Fibroblast of lung (primary cell): ENCODE measurements at regions not wholly inside any gene's neighbourhood (a gene's known extent, or its start where the extent isn't known, plus 50 kb on each side); places are given as distances from the start of the nearest gene placed in this dataset.

Source experiments
- DNase-seq, 2 donors: peaks; one replicate each; pipeline versions ENCODE4 v3.0.0 to v3.0.0-alpha.2; 2010; ENCODE audit warnings: low read depth in 2 of 2
- H2AFZ ChIP-seq: 2 replicates; pipeline ENCODE4 v1.5.1; 2012; ENCODE audit warnings: low read length, control low read depth, inconsistent platforms
- H3K27ac ChIP-seq: 2 replicates; pipeline ENCODE4 v1.5.1; 2011; ENCODE audit warnings: low read length, control low read depth; ENCODE audit not compliant: insufficient read depth
- H3K27me3 ChIP-seq: 2 replicates; pipeline ENCODE4 v1.5.1; 2011; ENCODE audit warnings: mild to moderate bottlenecking, low read length; ENCODE audit not compliant: control insufficient read depth, insufficient read depth
- H3K36me3 ChIP-seq: 2 replicates; pipeline ENCODE4 v1.5.1; 2011; ENCODE audit warnings: low read length; ENCODE audit not compliant: control insufficient read depth, insufficient read depth
- H3K4me1 ChIP-seq: 2 replicates; pipeline ENCODE4 v1.5.1; 2011; ENCODE audit warnings: low read length; ENCODE audit not compliant: control insufficient read depth, insufficient read depth; ENCODE audit errors: extremely low read depth
- H3K4me2 ChIP-seq: 2 replicates; pipeline ENCODE4 v1.5.1; 2011; ENCODE audit warnings: low read length, control low read depth; ENCODE audit not compliant: insufficient read depth; ENCODE audit errors: extremely low read depth
- H3K4me3 ChIP-seq, 4 experiments: fragments of 200-600 bp in 1 of 4; sonication (generic) in 1 of 4; replicated peaks in 1 of 4; 2 replicates each; pipeline ENCODE4 v1.5.1; 2011 to 2016; ENCODE audit warnings: low read length in 4 of 4, low read depth in 3 of 4, mild to moderate bottlenecking in 3 of 4, control low read depth in 2 of 4, inconsistent platforms in 1 of 4, mixed read lengths in 1 of 4; ENCODE audit not compliant: insufficient read depth in 1 of 4; ENCODE audit errors: control extremely low read depth in 1 of 4
- H3K79me2 ChIP-seq: 2 replicates; pipeline ENCODE4 v1.5.1; 2012; ENCODE audit warnings: mild to moderate bottlenecking, low read length, inconsistent platforms; ENCODE audit not compliant: control insufficient read depth, insufficient read depth
- H3K9ac ChIP-seq: 2 replicates; pipeline ENCODE4 v1.5.1; 2011; ENCODE audit warnings: mild to moderate bottlenecking, low read length, control low read depth; ENCODE audit not compliant: insufficient read depth
- H3K9me3 ChIP-seq: 2 replicates; pipeline ENCODE4 v1.5.1; 2012; ENCODE audit warnings: low read depth, low read length; ENCODE audit not compliant: control insufficient read depth, insufficient read depth
- H4K20me1 ChIP-seq: 2 replicates; pipeline ENCODE4 v1.5.1; 2011; ENCODE audit warnings: low read length; ENCODE audit not compliant: control insufficient read depth, insufficient read depth; ENCODE audit errors: extremely low read depth
- EZH2 ChIP-seq: IDR thresholded peaks from 2 replicates; pipeline ENCODE4 v1.5.1; 2012; ENCODE audit warnings: low read length, control low read depth, mild to moderate bottlenecking; ENCODE audit errors: missing control alignments
- TF ChIP-seq, protein P1 (sequence below), 2 donors: IDR thresholded peaks in 1 of 2; conservative IDR thresholded peaks in 1 of 2; 1 replicate in 1 of 2; 2 replicates in 1 of 2; pipeline ENCODE4 v1.5.1; 2011 to 2012; ENCODE audit warnings: low read length in 2 of 2, control low read depth in 1 of 2, inconsistent platforms in 1 of 2, low read depth in 1 of 2, mild to moderate bottlenecking in 1 of 2

DNA sequence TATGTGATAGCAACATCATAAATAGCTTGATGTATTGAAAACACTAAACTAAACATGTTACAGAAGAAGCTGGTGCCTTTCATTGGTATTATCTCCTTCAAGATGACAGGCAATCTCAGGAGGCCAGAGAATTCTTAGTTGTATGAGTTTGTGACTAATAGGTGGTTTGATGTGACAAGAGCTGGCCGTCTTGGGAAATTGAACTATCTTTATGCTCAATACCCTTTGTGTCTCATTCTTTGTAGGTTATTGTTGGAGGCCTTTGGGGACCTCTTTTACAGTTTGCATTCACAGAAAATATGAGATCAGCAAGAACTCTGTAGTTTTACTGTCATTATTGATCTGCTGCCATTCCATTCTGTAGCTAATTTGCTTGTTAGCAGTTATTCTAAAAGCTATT is 659.2 kb upstream of the PITX2 start:
- no peak for TF ChIP-seq EZH2
- TF ChIP-seq, protein P1, sequence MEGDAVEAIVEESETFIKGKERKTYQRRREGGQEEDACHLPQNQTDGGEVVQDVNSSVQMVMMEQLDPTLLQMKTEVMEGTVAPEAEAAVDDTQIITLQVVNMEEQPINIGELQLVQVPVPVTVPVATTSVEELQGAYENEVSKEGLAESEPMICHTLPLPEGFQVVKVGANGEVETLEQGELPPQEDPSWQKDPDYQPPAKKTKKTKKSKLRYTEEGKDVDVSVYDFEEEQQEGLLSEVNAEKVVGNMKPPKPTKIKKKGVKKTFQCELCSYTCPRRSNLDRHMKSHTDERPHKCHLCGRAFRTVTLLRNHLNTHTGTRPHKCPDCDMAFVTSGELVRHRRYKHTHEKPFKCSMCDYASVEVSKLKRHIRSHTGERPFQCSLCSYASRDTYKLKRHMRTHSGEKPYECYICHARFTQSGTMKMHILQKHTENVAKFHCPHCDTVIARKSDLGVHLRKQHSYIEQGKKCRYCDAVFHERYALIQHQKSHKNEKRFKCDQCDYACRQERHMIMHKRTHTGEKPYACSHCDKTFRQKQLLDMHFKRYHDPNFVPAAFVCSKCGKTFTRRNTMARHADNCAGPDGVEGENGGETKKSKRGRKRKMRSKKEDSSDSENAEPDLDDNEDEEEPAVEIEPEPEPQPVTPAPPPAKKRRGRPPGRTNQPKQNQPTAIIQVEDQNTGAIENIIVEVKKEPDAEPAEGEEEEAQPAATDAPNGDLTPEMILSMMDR (conservative IDR thresholded peaks at IDR 0.05 in 1 of 2, IDR thresholded peaks at IDR 0.05 in 1 of 2; ENCODE audit: low read depth in 1 of 2, low read length in 2 of 2): no peak
- no peak overlapping the region for H3K4me3 ChIP-seq
- no peak overlapping the region for H3K27ac ChIP-seq
- H4K20me1 ChIP-seq: no peaks in the 10 kb centered on the region
- no peaks in the 10 kb centered on the region for H3K27me3 ChIP-seq
- no peak for DNase-seq
- H3K9ac ChIP-seq: no peak overlapping the region
- no peaks in the 10 kb centered on the region for H3K36me3 ChIP-seq
- no peak overlapping the region for H3K4me2 ChIP-seq
- no peaks in the 10 kb centered on the region for H3K9me3 ChIP-seq
- H2AFZ ChIP-seq: no peak overlapping the region
- no peaks in the 10 kb centered on the region for H3K79me2 ChIP-seq
- no peaks in the 10 kb centered on the region for H3K4me1 ChIP-seq

DNA sequence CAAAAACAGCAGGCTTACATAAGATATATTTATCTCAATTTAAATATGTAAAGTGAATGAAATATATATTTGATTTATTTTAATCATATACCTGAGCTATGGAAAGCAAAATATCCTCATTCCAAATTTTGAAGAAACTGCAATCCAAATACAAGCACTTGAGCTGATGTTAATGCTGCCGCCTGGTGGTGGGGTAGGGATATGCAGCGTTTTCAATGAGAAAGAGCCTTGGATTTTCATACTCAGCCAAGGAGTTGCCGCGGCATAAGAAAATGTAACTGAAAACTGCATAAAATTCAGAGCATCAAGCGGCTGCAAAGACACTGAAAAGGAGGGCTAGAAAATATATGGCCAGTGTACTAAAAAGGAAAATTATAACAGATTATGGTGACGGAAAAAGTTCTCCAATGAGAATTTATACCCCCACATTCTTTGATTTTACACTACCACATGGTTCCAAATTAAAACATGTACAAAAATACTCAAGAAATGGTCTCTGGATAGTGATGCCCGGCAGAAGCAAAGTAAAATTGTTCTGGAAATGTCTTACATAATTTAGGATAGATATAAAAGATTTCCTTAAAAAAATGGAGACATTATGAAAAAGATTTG is 660.3 kb upstream of the PITX2 start:
- no peak overlapping the region for H3K4me2 ChIP-seq
- TF ChIP-seq, protein P1 (conservative IDR thresholded peaks at IDR 0.05 in 1 of 2, IDR thresholded peaks at IDR 0.05 in 1 of 2; ENCODE audit: low read depth in 1 of 2, low read length in 2 of 2): peak; percentile 85 to 90
- TF ChIP-seq EZH2: no peak

DNA sequence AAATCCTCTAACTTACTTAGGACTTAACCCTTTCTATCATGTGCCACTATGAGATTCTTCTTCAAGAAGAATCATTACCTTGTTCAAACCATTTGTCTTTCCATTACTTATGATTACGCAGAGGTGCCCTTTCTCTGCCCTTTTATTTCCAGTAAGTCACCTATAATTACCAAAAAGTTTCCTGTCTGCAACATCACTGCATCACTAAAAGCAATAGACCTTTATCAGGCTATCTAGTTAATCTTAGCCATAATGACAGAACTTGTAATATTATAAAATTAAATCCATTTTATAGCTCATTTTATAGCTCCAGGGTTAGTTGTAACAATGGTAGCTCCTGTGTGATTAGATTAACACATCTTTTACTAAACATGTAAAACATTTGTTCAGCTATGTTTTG is 673.6 kb upstream of the PITX2 start:
- Histone ChIP-seq H3K27me3 (no peaks in the 10 kb centered on the region), H3K9ac (no peak overlapping the region), H3K4me1 (no peaks in the 10 kb centered on the region), H3K79me2 (no peaks in the 10 kb centered on the region), H3K4me2 (no peak overlapping the region), H3K4me3 (no peak overlapping the region), H3K36me3 (no peaks in the 10 kb centered on the region), H3K27ac (no peak overlapping the region), H3K9me3 (no peaks in the 10 kb centered on the region), H4K20me1 (no peaks in the 10 kb centered on the region), H2AFZ (no peak overlapping the region)
- TF ChIP-seq EZH2: no peak
- DNase-seq: no peak

More for the DNA sequence above, 660.3 kb upstream of the PITX2 start:
- no peaks in the 10 kb centered on the region for H3K9me3 ChIP-seq
- no peak overlapping the region for H3K27ac ChIP-seq
- no peaks in the 10 kb centered on the region for H3K4me1 ChIP-seq
- no peaks in the 10 kb centered on the region for H4K20me1 ChIP-seq
- H3K27me3 ChIP-seq: no peaks in the 10 kb centered on the region
- H3K4me3 ChIP-seq: no peak overlapping the region
- H3K9ac ChIP-seq: no peak overlapping the region
- peak; percentile 23 to 53 for DNase-seq
- no peaks in the 10 kb centered on the region for H3K79me2 ChIP-seq
- H3K36me3 ChIP-seq: no peaks in the 10 kb centered on the region
- no peak overlapping the region for H2AFZ ChIP-seq
